Pancreas (tissue), 10 donors: ENCODE measurements at regions not wholly inside any gene's neighbourhood (a gene's known extent, or its start where the extent isn't known, plus 50 kb on each side); places are given as distances from the start of the nearest gene placed in this dataset.

Source experiments
- ATAC-seq, 4 donors: fragments of 200-7000 bp; cut with Tn5 transposase; one replicate each; pipeline versions ENCODE4 v1.8.0 to v1.9.1; 2020; ENCODE audit warnings: mild to moderate bottlenecking in 4 of 4, moderate library complexity in 4 of 4
- DNase-seq, 6 donors: peaks; one replicate each; pipeline ENCODE4 v3.0.0-alpha.2; 2020
- FAIRE-seq: peaks from 2 replicates; lab custom pipeline; 2012; peaks lifted over from hg19 to GRCh38; lab: Jason Lieb, UNC
- H3K27ac ChIP-seq, 4 donors: fragments of 200-600 bp; sonication (generic); 1 replicate in 3 of 4; 2 replicates in 1 of 4; pipeline versions ENCODE4 v1.5.0 to v1.8.0; 2020
- H3K27me3 ChIP-seq, 4 donors: fragments of 200-600 bp; one replicate each; pipeline ENCODE4 v1.8.0; 2021
- H3K36me3 ChIP-seq, 3 donors: fragments of 200-600 bp; sonication (generic) in 1 of 3; one replicate each; pipeline versions ENCODE4 v1.5.0 to v1.8.0; 2020 to 2021
- H3K4me1 ChIP-seq, 3 donors: fragments of 200-600 bp; one replicate each; pipeline ENCODE4 v1.8.0; 2021
- H3K4me3 ChIP-seq, 4 donors: fragments of 200-600 bp; sonication (generic) in 2 of 4; one replicate each; pipeline versions ENCODE4 v1.5.0 to v1.8.0; 2020 to 2021
- H3K9me3 ChIP-seq, 4 donors: fragments of 200-600 bp; one replicate each; pipeline ENCODE4 v1.8.0; 2021
- WGBS, 2 donors: extraction: QIAGEN DNeasy Blood & Tissue Kit; methylation state at CpG; one replicate each; pipeline ENCODE4 v1.1.7; 2013; 5-methylcytosine and 5-hydroxymethylcytosine counted together
- intact Hi-C, 3 donors: fragments of 100-400 bp; cut with DNase I; formaldehyde crosslinking; loops; one replicate each; pipeline versions ENCODE4 v1.11.1 to v1.14.2; 2022
- TF ChIP-seq, protein P1 (sequence below), 4 donors: fragments of 200-600 bp; sonication (generic) in 3 of 4; IDR thresholded peaks; one replicate each; pipeline versions ENCODE4 v1.5.0 to v1.8.0; 2021; ENCODE audit warnings: antibody characterized with exemption in 4 of 4
- donor health status: healthy with polysubstance abuse.
- donor health status: DM: no; HTN: no; CAD: no; lungs with moderate emphysema.
- donor health status: DM: no; HTN: no; CAD: no.
- donor health status: control.
- donor health status: control.
- donor health status: Bipolar disorder and iron deficiency.
- donor health status: DM: yes; HTN: yes; CAD: no.
- donor health status: DM: no; HTN: no; CAD: no.
- donor health status: DM: no; HTN: no; CAD: no.
- donor health status: DM: yes; HTN: yes; CAD: no.

DNA sequence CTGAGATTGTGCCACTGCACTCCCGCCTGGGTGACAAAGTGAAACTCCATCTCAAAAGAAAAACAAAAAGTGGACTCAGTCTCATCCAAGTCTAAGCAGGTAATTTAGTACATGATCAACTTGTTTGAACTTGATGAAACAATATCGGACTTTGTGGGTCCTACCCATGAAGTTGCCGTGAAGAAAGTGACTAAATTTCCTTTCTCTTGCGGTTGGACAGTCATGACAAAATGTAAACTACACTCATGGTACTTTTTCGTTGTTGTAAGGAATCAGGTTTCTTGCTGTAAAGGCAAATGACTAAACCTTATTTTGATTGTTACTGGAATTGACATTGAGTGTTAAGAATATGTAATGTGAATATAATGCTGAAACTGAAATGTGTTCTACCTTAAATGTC, 164.5 kb upstream of the PLET1 start:
- TF ChIP-seq, protein P1, sequence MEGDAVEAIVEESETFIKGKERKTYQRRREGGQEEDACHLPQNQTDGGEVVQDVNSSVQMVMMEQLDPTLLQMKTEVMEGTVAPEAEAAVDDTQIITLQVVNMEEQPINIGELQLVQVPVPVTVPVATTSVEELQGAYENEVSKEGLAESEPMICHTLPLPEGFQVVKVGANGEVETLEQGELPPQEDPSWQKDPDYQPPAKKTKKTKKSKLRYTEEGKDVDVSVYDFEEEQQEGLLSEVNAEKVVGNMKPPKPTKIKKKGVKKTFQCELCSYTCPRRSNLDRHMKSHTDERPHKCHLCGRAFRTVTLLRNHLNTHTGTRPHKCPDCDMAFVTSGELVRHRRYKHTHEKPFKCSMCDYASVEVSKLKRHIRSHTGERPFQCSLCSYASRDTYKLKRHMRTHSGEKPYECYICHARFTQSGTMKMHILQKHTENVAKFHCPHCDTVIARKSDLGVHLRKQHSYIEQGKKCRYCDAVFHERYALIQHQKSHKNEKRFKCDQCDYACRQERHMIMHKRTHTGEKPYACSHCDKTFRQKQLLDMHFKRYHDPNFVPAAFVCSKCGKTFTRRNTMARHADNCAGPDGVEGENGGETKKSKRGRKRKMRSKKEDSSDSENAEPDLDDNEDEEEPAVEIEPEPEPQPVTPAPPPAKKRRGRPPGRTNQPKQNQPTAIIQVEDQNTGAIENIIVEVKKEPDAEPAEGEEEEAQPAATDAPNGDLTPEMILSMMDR (IDR thresholded peaks at IDR 0.05), result no peak
- Histone ChIP-seq H3K27me3 (no peaks in the 10 kb centered on the region), H3K36me3 (no peaks in the 10 kb centered on the region), H3K9me3 (no peaks in the 10 kb centered on the region), H3K27ac (no peak overlapping the region), H3K4me3 (no peak overlapping the region), H3K4me1 (no peaks in the 10 kb centered on the region)
- no peak for DNase-seq
- 64 to 73% methylated on average over 5 of the region's 5 CpGs for WGBS, 2 donors
- intact Hi-C loops, result no loop called here
- FAIRE-seq, result no peak
- no peak for ATAC-seq

DNA sequence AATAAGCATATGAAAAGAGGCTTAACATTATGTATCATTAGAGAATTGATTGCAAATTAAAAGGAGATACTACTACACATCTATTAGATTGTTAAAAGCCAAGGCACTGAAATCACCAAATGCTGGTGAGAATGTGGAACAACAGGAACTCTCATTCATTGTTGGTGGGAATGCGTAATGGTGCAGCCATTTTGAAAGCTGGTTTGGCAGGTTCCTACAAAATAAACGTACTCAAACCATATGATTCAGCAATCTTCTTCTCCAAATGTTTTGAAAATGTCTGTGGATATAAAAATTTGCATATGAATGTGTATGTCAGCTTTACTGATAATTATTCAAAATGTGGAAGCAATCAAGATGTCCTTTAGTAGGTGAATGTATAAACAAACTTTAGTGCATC, 176.4 kb upstream of the PLET1 start:
- TF ChIP-seq, protein P1 (IDR thresholded peaks at IDR 0.05), result no peak
- FAIRE-seq (no peak), DNase-seq (no peak), ATAC-seq (no peak)
- no peak overlapping the region for H3K4me3 ChIP-seq
- no peak overlapping the region for H3K27ac ChIP-seq
- H3K36me3 ChIP-seq, result no peaks in the 10 kb centered on the region
- no peaks in the 10 kb centered on the region for H3K9me3 ChIP-seq
- H3K27me3 ChIP-seq, result no peaks in the 10 kb centered on the region
- WGBS, 2 donors, result 42 to 45% methylated on average over 2 of the region's 2 CpGs
- intact Hi-C loops, result no loop called here
- no peaks in the 10 kb centered on the region for H3K4me1 ChIP-seq

DNA sequence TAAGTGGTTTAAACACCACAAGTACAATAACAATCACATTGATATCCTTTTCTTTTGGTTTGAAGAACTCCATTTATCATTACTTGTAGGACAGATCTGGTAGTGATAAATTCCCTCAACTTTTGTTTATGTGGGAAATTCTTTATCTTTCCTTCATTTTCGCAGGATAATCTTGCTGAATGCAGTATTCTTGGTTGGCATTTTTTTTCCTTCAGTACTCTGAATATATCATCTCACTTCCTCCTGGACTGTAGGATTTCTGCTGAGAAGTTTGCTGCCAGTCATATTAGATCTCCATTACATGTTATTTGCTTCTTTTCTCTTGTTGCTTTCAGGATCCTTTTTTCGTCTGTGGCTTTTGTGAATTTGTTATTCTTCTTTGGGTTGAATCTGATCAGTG, 179.0 kb upstream of the PLET1 start:
- Histone ChIP-seq H3K9me3 (no peaks in the 10 kb centered on the region), H3K36me3 (no peaks in the 10 kb centered on the region), H3K27ac (no peak overlapping the region), H3K4me1 (no peaks in the 10 kb centered on the region), H3K27me3 (no peaks in the 10 kb centered on the region), H3K4me3 (no peak overlapping the region)
- ATAC-seq, result no peak
- 45 to 67% methylated on average over 2 of the region's 2 CpGs for WGBS, 2 donors
- DNase-seq, result no peak
- FAIRE-seq, result no peak
- intact Hi-C loops, result no loop called here
- TF ChIP-seq, protein P1 (IDR thresholded peaks at IDR 0.05), result no peak

DNA sequence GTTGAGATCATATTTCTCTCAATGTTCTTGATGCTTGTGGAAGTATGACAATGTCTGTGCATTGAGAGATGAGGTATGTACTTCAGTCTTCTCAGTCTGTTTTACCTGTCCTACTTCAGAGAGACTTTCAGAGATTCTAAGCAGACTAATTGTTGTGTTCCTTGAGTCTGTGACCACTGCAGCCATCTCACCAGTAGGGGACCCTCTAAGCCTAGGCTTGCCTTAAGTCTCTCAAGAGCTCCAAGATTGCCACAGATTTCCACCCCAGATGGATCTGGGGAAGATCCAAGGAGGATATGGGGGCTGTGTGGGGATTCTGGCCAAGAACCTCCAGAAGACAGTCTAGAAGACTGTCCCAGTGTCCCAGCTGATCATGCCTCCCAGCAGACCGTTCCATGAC, 179.9 kb upstream of the PLET1 start:
- intact Hi-C loops, result no loop called here
- Histone ChIP-seq H3K27me3 (no peaks in the 10 kb centered on the region), H3K4me3 (no peak overlapping the region), H3K4me1 (no peaks in the 10 kb centered on the region), H3K36me3 (no peaks in the 10 kb centered on the region), H3K9me3 (no peaks in the 10 kb centered on the region), H3K27ac (no peak overlapping the region)
- no peak for FAIRE-seq
- no peak for DNase-seq
- no peak for ATAC-seq
- WGBS, 2 donors, result 25 to 49% methylated on average over 1 of the region's 1 CpG
- TF ChIP-seq, protein P1 (IDR thresholded peaks at IDR 0.05), result no peak

DNA sequence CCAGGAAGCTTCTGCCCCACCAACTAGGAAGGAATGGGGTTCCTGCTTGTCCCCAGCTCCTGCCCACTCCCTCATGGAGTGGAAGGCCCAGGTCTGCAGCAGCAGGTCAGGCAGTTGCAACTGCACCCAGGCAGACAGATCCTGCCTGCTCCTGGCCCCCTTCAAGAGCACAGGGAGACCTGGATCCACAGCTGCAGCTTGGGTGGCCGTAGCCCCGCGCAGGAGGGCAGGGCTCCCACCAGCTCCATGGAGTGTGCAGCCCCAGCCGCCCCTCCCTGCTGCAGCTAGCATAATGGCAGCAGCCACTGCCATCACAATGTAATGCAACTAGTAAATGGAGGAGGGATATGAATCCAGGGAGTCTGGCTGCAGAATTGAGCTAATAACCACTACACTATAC, 187.5 kb upstream of the PLET1 start:
- 86 to 87% methylated on average over 4 of the region's 4 CpGs for WGBS, 2 donors
- DNase-seq, result peak in 1 of 6 donors; percentile 37
- intact Hi-C loops, result no loop called here
- no peak for ATAC-seq
- TF ChIP-seq, protein P1 (IDR thresholded peaks at IDR 0.05), result no peak
- FAIRE-seq, result no peak
- Histone ChIP-seq H3K27me3 (no peaks in the 10 kb centered on the region), H3K36me3 (no peaks in the 10 kb centered on the region), H3K4me3 (no peak overlapping the region), H3K4me1 (no peaks in the 10 kb centered on the region), H3K9me3 (no peaks in the 10 kb centered on the region), H3K27ac (no peak overlapping the region)
